ENCODE measurements at regions not wholly inside any gene's neighbourhood (a gene's known extent, or its start where the extent isn't known, plus 50 kb on each side); places are given as distances from the start of the nearest gene placed in this dataset.

DNA sequence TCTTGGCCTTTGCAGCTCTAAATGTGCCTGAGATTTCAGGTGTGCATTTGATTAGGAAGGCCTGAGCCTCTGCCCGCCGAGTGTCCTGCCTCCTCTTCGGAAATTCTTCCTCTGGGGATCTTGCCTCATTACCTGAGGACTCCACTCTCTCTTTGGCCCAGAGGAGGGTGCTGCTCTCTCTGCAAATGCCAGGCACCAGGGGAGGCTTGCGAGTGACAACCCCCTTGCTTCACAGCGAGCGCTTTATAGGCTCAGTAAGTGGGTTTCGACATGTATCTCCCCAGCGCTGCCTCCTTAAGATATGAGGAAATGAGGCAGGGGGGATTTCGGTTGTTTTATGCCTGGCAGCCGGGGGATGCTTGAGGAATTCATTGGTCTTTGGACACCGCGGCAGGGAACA, 423.9 kb downstream of the GLRX3 start:
- DNase-seq (ENCODE audit: low read depth): no peak

DNA sequence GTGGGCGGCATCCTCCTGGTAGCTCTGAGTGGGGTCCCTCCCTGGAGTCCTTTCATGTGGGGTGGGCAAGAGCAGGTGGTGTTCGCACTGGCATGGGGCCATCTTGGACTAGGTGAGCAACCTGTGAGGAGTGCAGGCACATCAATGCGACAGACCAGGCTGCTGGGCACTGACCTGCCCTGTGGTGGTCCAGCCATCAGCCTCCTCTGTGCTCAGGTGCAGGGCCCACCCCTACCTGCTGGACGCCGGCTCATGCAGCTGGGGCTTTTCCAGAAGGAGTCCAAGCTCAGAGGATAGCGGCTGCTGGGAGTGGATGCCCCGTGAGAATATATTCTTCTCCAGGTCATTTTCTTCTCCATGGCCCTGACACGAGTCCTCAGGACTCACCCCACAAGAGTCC, 424.4 kb downstream of the GLRX3 start:
- DNase-seq (ENCODE audit: low read depth): no peak

DNA sequence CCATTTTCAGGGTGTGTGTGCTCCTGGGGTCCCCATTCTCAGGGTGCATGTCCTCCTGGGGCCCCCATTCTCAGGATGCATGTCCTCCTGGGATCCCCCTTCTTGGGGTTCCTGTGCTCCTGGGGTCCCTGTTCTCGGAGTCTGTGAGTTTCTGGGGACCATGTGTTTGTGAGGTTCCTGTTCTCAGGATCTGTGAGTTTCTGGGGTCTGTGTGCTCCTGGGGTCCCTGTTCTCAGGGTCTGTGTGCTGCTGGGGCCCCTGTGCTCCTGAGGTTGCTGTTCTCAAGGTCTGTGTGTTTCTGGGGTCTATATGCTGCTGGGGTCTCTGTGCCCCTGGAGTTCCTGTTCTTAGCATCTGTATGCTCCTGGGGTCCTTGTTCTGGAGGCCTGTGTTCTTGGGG, 425.5 kb downstream of the GLRX3 start:
- no peak for DNase-seq (ENCODE audit: low read depth)

DNA sequence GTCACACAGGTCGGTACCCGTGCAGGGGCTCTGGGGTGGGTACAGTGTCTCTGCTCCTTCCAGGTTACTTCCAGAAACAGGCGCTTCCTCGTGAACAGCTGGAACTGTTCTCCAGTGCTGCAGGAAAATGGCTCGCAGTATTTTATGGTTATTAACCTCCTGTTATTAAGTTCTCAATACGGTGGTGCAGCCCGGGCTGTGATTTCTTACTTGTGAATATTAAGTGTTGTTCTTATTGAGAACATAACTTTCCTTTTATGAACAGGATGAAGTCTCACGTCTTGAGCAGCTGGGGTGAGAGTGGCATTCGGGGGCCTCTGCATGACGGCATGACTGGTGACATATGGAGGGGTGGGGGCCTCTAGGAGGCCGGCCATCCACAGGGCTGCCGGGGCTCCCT, 430.8 kb downstream of the GLRX3 start:
- no peak for DNase-seq (ENCODE audit: low read depth)

DNA sequence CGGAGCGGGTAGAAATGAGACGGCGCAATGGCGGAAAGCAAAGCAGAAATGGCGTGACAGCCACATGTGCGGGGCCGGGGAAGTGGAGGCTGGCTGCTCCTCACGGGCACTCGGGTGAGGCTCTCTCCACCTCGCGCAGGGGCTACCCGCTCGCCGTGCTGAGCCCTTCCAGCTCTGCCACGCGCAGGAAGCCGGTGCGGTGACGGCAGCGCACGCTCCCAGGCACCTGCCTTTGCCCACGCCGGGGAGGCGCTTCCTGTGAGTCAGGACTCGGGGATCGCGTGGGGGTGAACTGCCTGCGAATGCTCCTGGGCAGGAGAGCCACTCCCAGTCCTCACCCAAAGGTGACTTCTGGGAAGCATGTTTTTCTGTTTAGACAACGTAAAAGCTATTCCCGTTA, 431.2 kb downstream of the GLRX3 start:
- DNase-seq (ENCODE audit: low read depth): no peak

DNA sequence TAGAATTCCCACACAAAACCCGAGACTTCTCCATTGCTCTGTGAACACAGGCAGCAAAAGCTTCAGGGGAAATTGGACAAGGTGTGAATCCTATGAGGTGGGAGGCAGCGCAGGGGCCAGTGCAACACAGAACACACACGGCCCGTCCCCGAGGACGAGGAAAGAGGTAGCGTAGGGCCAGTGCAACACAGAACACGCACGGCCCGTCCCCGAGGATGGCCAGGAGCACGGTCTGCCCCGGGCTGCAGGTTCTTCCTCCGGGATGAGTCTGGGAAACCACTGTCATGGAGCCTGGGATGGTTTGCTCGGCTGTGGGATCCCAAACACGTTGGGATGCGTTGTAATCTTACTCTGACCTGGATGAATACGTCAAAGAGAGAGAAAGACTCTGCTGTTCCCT, 432.1 kb downstream of the GLRX3 start:
- no peak for DNase-seq (ENCODE audit: low read depth)

DNA sequence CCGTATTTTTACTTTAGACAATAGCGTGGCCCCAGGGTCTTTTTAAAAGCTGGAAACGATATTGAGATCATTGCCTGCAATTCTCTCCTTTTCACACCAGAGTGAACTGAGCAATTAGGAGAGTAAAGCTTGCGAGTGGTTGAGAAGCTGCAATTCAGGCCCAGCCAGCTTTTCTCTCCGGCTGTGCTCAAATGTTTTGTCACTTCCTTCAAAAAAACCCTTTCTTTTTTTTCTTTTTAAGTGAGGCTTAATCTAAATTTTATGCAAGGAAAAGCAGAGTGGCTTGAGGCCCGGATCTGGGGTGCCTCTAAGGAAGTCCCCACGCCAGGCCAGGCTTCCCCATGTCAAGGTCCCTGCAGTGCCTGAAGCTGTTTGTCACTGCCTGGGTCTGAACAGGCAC, 433.9 kb downstream of the GLRX3 start:
- no peak for DNase-seq (ENCODE audit: low read depth)

DNA sequence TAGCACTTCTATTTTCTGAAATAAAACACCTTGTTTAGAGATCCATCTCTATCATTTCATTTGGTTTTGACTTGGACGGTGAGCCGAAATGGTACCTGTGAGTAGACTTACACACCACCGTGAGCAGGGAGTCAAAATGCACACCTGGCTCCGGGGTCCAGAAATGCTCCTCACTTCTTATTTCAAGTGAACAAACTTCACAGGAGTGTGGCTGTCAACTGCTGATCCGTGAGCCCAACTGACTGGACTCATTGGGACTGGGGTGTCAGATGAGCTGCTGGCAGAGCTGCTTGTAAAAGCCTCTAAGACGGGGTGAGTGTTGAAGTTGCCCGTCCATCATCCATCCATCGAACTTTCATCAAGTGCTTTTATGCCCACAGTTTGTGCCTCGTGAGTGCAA, 435.5 kb downstream of the GLRX3 start:
- DNase-seq (ENCODE audit: low read depth): no peak

DNA sequence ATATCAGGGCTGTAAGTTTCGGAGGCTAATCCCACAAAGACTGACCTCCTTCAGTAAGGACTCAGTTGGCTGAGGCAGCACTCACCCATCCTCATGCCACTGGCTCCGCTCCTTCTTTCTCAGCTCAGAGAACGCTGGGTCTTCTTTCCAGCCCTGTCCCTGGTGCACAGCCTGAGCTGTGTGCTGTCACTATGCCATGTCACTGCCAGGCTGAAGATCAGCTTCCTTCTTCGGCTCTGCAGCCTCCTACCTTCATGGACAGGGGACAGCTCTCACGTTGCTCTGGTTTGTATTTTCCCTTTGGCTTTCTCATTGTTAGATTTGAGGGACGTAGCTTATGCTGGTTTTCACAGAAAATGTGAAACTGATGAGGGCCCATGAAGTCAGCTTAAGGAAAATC, 437.3 kb downstream of the GLRX3 start:
- no peak for DNase-seq (ENCODE audit: low read depth)

DNA sequence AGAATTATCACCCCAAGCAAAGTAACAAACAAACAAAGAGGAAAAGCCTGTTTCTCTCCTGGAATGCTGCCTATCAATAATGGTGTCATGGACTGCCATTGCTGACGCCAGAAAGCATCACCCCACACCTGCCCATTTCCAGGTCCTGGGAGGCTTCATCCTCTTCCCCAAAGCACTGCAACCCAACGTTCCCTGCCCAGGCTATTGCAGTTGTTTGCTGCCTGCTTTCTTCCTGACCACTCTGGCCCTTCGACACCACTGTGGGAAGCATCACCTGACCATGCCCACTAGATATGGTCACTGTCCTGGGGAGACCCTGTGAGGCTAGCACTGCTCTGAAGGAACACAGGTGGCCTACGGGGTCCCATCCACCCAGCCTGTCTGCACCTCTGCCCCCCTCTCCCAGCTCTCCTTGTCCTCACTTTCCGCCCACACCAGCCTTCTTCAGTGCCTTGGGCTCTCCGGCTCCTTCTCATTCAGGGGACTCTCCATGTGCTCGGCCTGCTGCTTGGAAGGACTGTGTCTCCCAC, 439.6 kb downstream of the GLRX3 start:
- no peak for DNase-seq (ENCODE audit: low read depth)

DNA sequence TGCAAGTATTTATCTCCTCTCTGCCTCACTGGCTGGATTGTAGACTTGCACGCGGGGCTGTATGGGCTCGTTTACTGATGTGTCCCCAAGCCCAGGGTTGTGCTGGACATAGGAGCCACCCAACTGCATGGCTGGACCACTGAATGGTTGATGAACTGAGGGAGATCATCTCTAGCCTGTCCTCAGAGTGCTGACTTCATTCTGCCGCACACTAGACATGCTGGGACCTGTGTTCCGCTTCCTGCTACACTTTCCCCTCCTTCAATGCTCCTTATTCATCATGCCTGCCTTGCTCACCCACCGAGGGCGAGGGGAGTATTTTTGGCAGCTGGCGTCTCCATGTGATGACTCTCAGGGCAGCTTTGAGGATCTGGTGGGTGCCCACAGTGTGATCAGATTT, 440.2 kb downstream of the GLRX3 start:
- DNase-seq (ENCODE audit: low read depth): no peak

DNA sequence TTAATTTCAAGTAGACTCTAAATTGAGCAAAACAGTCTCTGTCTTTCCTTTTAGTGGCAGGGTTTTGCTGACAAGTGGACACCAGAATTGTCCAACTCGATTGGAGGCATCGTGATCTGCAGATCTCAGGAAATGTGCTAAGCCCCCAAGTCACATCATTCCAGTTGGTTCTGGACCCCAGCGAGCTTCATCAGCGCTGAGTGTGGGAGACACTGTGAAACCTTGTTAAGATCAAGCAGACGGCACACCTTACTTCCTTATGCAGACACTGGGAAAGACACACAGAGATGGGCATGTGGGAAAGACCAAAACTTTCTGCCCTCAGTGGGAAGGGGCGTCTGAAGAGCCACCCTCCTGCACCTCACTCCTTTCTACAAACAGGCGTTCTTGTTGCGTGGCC, 440.8 kb downstream of the GLRX3 start:
- DNase-seq (ENCODE audit: low read depth): no peak

DNA sequence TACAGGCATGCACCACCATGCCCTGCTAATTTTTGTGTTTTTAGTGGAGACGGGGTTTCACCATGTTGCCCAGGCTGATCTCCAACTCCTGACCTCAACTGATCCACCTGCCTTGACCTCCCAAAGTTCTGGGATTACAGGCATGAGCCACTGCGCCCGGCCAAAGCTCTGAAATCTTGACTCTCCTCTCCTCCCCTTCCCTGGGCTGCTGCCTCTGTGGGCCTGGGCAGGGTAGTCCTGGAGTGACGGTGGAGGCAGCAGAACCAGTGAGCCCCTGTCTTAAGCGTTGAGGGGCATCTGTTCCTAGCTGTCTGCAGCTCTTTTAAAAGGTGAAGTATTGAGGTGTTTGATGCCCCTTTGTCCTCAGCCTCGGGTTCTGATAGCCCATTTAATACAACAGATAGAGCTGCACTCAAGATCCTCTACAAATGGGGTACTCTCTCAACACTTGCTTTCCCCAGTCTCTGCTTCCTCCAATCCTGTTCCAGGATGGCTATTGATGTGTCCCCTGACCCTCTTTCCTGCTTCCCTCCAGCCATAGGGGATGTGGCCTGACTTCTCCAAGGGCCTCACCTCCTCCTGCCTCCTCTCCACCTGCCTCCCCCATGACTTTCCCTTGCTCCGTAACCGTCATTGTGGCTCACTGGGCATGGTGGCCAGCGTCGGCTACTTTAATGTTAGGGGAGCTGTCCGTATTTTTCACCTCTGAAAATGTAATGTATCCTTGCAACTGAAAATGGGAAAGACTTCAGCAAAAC, 442.5 kb downstream of the GLRX3 start:
- DNase-seq (ENCODE audit: low read depth): no peak

DNA sequence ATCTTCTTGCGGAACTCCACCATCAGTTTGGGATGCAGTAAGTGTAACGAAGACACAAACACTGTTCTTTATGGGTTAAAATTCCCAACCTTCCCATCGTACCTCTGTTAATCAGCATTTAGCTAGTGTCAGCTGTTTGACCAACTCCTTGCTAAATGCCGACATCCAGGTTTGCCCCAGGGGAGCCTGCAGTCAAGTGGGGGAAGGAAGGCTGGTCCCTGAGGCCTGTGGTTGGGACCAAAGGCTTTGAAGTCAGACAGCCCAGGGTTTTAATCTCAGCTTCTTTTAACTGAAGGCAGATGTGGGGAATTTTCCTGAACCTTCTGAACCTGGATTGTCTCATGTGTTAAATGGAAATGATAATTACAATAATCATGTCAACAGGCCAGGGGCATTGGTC, 443.7 kb downstream of the GLRX3 start:
- no peak for DNase-seq (ENCODE audit: low read depth)

DNA sequence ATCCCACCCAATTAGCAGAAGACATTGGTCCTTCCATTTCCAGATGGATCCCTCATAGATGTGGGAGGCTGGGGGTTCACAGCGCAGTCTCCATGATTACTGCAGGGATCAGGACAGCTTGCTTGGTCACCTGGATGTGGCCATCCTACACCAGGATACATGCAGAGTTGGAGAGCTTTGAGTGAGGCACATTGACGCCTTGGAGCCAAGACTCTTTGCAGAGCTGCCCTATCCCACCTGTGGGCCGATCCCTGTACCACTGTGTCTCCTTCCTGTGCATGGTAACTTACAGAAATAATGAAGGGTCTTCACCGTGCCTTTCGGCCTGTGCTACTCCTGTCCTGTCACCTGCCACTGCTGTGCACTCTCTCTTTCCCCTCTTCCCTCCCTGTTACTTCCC, 444.8 kb downstream of the GLRX3 start:
- no peak for DNase-seq (ENCODE audit: low read depth)

DNA sequence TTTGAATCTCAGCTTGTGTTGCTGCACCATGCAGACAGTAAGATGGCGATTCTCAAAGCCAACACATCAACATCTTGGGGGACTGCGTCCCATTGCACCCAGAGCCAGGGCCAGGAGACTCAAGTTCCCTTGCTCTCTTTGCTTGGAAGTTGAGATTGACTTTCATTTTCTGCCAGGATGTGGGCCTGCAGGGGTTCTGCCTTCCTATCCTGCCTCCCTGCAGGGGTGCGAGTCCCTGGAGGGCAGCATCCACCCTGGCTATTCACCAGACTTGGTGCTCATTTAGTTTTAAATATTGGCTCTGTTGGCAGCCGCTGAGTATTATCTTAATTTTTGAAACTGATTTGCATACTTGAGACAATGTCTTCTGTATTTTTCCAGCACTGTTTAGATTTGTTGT, 451.5 kb downstream of the GLRX3 start:
- no peak for DNase-seq (ENCODE audit: low read depth)

DNA sequence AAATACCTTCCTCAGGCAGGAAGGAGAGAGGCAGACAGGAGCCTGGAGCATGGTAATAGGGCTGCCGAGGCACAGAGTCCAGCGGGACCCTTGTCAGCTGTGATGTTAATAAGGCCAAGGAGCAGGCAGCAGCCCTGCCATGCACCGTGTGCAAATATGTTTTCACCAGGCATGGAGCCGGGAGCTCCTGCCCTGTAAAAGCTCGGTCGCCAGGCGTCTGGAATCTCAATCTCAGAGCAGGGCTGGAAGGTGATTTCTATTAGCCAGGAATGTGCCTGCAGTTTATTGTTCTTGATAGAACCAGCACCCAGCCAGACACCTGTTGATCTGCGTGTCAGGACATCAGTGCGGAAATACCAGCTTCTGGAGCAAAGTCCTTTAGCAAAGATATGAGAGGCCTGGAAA, 469.8 kb downstream of the GLRX3 start:
- no peak for DNase-seq (ENCODE audit: low read depth)

DNA sequence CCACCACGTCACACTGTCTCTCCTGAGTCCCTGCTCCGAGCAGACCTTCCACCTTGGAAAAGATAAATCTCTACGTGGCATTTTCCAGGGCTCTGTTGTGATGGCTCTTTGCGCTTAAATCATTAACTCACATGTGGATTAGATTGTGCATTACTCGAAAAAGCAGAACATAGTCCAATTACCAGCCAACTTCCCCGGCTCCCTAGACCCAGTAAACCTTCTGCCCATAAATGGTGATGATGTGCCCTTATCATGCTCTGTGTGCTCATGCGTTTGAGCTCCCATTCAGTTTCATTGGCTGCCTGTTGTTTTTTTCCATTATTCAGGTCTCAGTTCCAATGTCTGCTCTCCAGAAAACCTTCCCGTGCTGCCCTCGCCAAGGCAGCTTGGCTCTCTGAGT, 471.2 kb downstream of the GLRX3 start:
- no peak for DNase-seq (ENCODE audit: low read depth)

DNA sequence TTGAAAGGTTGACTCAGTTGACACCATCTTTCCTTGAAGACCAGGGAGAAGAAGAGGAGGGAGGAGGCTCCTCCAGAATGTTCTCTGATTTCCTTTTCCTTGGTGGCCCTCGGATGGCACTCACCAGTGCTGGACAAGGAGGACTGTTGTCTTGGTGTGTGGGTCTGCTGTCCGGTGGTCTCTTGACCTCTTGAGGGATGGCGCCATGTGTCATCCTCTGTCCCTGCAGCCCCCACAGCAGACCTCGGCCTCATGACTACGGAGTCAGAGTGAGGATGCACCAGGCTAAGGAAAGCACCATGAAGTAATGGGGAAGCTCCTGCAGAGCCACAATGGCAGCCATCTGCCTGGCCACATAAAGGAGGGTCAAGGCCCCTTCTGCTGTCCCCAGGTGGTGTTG, 475.0 kb downstream of the GLRX3 start:
- no peak for DNase-seq (ENCODE audit: low read depth)

DNA sequence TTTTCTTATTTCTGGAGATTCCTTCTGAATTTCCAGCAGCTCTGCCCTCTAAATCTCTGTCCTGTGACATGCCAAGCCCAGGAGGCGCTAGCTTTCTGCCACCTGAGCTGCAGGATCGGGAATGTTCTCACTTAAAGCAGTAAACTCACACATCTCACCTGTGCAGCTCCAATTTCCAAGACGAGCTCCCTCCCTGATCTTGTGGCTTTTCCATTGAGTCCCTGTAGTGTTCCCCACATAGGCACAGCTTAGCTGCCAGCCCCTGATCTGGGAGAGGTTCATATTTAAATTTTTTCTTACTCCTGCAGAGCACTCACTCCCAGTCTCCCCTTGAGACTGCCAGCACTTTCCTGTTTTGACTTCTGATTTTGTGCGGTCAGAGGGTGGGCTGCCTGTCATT, 479.3 kb downstream of the GLRX3 start:
- no peak for DNase-seq (ENCODE audit: low read depth)

DNA sequence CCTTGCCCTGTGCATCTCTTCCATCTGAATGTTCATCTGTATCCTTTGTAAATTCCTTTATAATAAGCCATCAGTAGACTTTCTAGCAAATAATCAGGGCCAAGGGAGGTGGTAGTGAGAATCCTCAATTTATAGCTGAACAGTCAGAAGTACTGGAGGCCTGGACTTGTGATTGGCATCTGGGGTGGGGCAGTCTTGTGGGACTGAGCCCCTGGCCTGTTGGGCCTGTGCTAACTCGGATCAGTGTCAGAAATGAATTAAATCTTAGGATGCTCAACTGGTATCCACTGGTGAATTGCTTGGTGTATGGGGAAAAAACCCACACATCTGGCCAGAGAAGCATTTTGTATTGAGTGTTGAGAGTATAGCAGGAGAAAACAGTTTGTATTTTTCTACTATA, 481.8 kb downstream of the GLRX3 start:
- no peak for DNase-seq (ENCODE audit: low read depth)

DNA sequence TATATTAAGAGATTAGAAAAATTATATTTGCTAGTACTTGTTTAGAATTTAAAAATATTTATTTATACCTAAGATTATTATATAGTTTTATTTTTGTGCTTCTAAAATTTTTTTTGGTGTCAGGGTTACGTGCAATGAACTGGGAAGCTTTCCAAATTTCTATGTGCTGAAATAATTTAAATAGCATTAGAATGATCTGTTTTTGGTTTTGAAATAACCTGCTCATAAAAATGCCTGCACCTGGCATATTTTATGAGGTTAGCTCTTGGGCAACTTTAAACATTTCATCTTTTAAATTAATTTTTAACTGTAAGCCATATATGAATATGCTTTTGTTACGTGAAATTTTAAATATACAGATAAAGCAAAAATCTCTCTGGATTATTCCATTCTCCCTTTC, 482.5 kb downstream of the GLRX3 start:
- no peak for DNase-seq (ENCODE audit: low read depth)

DNA sequence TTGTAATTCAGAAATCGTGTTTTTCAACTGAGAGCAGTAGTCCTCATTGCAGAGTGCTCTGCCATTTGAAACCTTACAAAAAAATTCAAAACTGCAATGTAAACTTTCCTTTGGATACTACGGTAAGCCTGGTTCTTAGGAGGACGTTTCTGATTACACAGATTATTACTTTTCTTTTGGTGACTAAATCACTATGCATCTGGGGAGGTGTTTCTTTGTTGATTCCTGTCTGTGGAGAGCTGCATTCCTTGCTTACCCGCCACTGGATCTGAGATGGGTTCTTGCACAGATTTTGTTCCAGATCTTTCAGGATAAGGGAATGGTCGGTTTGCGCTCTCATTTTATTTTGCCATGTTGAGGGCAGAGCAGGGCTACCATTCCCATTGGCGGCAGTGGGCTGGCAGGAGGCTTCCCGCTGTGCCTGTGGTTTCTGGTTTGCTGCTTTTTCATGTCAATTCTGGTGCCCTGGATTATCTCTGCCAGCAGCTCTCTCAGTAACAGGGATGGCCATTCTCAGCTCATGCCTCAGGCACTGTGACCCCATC, 485.1 kb downstream of the GLRX3 start:
- DNase-seq (ENCODE audit: low read depth): no peak

DNA sequence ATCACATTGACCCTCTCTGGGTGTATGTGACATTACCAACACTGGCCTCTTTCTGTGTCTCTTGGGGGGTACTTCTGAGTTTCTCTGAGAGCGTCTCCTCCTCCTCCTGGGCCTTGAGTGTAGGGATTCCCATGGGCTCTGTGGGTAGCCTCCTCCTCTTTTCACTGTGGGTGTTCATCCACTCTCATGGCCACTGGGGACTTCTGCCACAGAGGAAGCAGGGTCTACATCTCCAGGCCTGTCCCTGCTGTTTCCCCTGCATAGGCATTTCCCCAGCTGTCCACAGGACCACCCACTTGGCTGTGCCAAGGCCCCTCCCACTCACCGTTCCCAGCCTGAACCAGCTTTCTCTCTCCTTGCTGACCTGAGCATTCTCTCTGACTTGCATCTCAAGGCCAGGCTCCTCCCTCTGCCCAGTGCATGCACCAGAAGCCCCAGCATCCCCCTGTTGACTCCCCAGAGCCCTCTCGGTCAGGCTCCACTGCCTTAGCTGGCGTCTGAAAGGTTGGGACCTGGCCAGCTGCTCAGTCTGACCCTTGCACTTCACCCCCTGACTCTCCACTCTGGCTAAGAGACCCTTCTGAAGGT, 487.6 kb downstream of the GLRX3 start:
- no peak for DNase-seq (ENCODE audit: low read depth)
